AG10803 (cell line): ENCODE measurements at regions not wholly inside any gene's neighbourhood (a gene's known extent, or its start where the extent isn't known, plus 50 kb on each side); places are given as distances from the start of the nearest gene placed in this dataset.

ENCODE experiments used
- DNase-seq: peaks from one replicate; pipeline ENCODE4 v3.0.0; 2010; ENCODE audit warnings: low read depth
- H3K4me3 ChIP-seq: 2 replicates; pipeline ENCODE4 v1.5.1; 2011; ENCODE audit warnings: mild to moderate bottlenecking, low read length, control low read depth
- TF ChIP-seq, protein P1 (sequence below): conservative IDR thresholded peaks from 2 replicates; pipeline ENCODE4 v1.5.1; 2011; ENCODE audit warnings: mild to moderate bottlenecking, low read length, control low read depth, inconsistent platforms

DNA sequence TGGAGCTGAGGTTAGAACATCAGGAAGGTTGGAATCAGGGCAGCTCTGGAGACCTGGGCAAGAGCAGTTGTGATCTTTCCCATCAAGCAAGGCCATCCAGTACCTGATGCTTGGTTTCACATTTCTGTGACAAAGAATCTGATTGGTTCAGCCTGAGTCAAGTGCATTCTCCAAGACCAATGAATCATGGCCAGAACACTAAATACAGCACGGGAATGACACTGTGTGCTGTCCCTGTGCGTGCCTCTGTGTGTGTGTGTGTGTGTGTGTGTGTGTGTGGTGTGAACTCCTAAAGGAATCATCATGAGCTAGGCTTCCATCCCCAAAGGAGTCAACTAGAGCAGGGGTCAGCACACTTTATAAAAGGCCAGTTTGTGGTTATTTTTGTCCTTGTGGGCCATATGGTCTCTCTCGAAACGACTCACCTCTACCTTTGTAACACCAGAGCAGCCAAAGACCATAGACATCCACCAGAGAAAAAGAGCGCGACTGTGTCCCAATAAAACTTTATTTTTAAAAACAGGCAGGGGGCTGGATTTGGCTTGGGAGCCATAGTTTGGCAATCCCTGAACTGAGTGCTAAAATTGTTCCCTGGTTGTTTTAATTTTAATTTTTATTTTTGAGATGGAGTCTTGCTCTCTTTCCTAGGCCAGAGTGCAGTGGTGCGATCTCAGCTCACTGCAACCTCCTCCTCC, 99.7 kb downstream of the INHBB start:
- no peak overlapping the region for H3K4me3 ChIP-seq
- no peak for DNase-seq
- TF ChIP-seq, protein P1, sequence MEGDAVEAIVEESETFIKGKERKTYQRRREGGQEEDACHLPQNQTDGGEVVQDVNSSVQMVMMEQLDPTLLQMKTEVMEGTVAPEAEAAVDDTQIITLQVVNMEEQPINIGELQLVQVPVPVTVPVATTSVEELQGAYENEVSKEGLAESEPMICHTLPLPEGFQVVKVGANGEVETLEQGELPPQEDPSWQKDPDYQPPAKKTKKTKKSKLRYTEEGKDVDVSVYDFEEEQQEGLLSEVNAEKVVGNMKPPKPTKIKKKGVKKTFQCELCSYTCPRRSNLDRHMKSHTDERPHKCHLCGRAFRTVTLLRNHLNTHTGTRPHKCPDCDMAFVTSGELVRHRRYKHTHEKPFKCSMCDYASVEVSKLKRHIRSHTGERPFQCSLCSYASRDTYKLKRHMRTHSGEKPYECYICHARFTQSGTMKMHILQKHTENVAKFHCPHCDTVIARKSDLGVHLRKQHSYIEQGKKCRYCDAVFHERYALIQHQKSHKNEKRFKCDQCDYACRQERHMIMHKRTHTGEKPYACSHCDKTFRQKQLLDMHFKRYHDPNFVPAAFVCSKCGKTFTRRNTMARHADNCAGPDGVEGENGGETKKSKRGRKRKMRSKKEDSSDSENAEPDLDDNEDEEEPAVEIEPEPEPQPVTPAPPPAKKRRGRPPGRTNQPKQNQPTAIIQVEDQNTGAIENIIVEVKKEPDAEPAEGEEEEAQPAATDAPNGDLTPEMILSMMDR, result no peak

DNA sequence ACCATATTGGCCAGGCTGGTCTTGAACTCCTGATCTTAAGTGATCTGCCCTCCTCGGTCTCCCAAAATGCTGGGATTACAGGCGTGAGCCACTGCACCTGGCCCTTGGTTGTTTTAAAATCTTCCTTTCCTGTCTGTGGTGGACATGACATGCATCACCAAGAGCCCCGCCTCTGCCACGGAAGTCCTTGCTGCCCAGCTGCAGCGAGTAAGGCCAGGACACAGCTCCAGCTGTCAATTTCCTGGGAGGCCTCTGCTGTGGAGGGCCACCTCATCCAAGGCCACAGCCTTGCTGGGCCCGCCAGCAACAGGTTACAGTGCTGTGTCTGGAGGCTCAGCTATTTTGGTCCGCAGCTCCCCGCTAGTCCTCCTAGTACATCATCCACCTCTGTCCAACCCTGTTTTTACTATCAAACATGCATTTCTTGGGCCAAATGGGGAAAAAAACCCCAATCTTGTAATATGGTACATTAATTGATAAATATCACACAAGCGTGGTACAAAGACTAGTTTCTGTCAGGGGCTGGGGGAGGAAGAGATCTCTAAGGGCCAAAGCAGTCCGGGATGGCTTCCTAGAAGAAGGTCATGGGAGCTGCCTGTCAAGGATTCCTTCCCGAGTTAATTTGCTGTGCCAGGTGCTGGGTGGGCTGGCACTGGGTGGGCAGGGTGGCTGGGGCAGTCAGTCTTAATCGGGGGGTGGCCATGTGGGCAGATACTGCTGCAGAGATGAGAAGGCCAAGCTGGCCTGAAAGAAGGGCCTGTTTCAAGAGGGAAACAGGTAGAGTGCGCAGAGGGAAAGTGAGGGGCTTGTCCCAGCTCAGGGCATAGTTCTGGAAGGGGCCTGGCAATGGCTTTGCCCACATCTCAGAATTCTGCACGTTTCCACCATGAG, 100.5 kb downstream of the INHBB start:
- no peak for DNase-seq
- no peak overlapping the region for H3K4me3 ChIP-seq
- TF ChIP-seq, protein P1, result no peak

DNA sequence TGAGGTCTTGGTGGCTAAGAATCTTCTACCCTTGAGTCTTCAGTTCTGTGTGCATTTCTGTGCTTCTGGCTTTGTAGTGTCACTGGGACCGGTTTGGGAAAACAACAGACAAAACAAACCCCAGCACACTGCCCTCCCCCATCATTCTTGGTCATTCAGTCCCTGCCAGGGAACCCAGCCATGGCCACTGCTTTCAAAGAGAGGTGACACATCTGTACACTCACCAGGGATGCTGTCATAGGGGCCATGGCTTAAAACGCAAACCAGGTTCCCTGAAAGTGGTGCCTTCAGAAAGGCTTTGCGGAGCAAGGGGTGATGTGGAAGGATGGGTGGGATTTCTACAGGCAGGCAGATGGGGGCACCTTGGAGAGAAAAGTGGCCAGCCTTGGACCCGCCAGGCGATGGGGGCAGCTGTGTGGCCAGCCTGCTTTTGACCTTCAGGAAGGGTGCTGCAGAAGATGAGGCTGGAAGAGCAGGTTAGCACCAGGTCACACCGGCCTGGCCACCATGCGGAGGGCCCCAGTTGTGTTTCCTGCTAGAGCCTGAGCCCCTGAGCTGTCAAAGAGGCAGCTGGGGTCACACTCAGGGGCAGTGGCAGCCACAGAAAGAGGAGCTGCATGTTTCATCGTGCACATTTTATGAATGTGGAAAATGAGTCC, 101.3 kb downstream of the INHBB start:
- DNase-seq, result no peak
- no peak overlapping the region for H3K4me3 ChIP-seq
- TF ChIP-seq, protein P1, result no peak

- TF ChIP-seq, protein P1, result no peak
- DNase-seq, result no peak
Measured at GRCh38 chr2:120448436-120448835, 102.5 kb downstream of the INHBB start.

DNA sequence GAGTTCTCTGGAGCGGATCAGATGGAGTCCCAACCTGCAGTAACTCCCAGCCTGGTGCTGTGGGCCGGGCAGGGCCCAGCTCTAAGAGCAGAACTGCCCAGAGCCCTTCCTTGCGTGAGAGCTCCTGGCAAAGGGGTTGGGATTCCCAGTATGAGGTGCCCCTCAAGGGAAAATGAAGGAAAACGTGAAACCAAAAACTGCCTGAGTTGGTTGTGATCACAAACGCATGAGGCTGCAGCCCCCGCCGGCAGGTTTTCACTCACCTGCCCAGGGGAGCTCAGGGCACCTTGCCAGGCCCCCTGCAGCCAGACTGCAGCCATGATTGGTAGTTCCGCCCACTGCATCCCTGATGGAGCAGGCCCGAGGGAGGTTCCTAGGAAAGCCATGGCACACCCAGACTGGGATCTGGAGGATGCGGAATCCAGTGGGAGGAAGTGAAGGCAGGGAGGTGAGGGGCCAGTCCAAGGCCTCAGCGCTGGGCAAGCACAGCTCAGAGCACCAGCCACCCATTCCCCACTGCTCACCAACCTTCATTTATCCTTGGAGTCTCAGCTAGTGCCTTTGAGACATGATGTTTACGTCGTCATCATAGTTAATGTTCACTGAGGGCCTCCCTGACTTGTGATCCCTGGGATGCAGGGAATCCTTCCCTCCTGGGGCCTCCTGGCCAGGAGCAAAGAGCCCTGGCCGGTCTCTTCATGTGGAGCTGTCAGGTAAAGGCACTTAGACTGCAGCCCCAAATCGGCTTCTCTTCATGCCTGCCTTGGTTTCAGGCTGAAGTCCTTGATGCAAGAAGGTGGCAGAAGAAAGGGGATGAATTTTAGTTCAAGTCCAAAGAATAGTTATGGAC, 103.2 kb downstream of the INHBB start:
- TF ChIP-seq, protein P1, result no peak
- DNase-seq, result no peak
- no peak overlapping the region for H3K4me3 ChIP-seq

More at GRCh38 chr2:120448436-120448835, 102.5 kb downstream of the INHBB start:
- H3K4me3 ChIP-seq, result no peak overlapping the region

DNA sequence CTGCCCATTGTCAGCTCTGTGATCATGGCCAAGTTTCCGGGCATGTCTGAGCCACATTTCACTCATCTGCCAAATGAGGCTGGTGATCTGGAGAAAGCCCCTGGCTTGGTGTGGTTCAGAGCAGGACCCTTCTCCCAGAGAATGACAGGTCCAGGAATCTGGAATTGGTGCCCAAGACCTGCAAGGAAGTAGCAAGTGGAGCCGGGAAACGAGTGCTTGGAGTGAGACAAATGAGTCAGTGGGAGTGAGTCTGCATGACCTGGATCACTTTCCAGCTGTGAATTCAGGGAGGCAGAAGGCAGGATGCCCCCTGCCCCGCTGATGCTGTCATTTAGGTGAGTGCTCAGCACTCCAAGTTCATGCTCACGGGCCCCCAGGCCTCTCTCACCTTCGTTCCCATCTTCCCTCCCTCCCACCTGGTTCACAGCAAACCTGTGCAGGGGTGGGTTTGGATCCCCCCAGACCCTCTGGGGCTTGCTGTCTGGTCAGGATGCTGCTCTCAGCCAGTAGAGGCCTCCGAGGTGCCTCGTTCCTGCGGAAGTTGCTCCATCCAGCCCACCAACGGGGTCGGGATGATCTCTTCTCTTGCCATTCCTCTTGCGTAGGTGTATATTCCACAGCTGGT, 104.4 kb downstream of the INHBB start:
- H3K4me3 ChIP-seq, result no peak overlapping the region
- TF ChIP-seq, protein P1, result no peak
- no peak for DNase-seq
